Fibroblast of the aortic adventitia (primary cell): ENCODE measurements at regions not wholly inside any gene's neighbourhood (a gene's known extent, or its start where the extent isn't known, plus 50 kb on each side); places are given as distances from the start of the nearest gene placed in this dataset.

Experiments
- DNase-seq: peaks from one replicate; pipeline ENCODE4 v3.0.0-alpha.2; 2010; ENCODE audit warnings: low read depth
- H3K4me3 ChIP-seq: 2 replicates; pipeline ENCODE4 v1.5.1; 2011; ENCODE audit warnings: low read depth, mild to moderate bottlenecking, control low read depth, low read length, moderate library complexity
- TF ChIP-seq, protein P1 (sequence below): IDR thresholded peaks from 2 replicates; pipeline ENCODE4 v1.5.1; 2011; ENCODE audit warnings: mild to moderate bottlenecking, low read length, control low read depth, inconsistent platforms; ENCODE audit not compliant: insufficient read depth

DNA sequence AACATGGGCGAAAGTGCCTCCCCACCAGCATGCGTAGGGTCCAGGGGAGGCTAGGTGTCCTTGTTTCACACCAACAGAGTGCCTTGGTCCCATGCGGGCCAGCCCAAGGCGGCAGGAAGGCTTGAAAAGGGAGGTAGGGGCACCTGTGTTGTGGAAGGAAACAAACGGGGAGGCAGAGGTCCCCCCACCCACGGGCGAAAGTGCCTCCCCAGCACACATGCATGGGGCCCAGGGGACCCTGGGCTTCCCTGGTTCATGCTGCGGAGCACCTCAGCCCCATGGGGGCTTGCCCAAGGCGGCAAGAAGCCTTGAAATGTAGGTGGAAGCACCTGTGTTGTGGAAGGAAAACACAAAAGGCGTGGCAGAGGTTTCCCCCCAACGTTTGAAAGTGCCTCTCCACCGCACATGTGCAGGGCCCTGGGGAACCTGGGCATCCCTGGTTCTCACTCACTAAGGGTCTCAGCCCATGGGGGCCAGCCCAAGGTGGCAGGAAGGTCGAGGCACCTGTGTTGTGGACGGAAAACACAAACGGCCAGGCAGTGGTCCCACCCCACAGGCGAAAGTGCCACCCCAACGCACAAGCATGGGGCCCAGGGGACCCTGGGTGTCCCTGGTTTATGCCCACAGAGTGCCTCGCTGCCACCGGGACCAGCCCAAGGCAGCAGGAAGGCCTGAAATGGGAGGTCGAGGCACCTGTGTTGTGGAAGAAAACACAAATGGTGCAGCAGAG lies 374.7 kb downstream of the ALG10 start:
- TF ChIP-seq, protein P1, sequence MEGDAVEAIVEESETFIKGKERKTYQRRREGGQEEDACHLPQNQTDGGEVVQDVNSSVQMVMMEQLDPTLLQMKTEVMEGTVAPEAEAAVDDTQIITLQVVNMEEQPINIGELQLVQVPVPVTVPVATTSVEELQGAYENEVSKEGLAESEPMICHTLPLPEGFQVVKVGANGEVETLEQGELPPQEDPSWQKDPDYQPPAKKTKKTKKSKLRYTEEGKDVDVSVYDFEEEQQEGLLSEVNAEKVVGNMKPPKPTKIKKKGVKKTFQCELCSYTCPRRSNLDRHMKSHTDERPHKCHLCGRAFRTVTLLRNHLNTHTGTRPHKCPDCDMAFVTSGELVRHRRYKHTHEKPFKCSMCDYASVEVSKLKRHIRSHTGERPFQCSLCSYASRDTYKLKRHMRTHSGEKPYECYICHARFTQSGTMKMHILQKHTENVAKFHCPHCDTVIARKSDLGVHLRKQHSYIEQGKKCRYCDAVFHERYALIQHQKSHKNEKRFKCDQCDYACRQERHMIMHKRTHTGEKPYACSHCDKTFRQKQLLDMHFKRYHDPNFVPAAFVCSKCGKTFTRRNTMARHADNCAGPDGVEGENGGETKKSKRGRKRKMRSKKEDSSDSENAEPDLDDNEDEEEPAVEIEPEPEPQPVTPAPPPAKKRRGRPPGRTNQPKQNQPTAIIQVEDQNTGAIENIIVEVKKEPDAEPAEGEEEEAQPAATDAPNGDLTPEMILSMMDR: no peak
- DNase-seq: no peak
- H3K4me3 ChIP-seq: no peak overlapping the region

GRCh38 chr12:34397591-34398365 lies 375.5 kb downstream of the ALG10 start:
- no peak overlapping the region for H3K4me3 ChIP-seq
- DNase-seq: no peak
- TF ChIP-seq, protein P1: no peak

DNA sequence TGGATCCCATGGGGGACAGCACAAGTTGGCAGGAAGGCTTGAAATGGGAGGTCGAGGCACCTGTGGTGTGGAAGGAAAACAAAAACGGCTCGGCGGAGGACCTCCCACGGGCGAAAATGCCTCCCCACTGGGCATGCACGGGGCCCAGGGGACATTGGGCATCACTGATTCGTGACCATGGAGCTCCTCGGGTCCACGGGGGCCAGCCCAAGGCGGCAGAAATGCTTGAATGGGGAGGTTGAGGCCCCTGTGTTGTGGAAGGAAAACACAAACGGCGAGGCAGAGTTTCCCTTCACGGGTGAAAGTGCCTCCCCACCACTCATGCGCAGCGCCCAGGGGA lies 376.0 kb downstream of the ALG10 start:
- TF ChIP-seq, protein P1: no peak
- no peak overlapping the region for H3K4me3 ChIP-seq
- DNase-seq: no peak

DNA sequence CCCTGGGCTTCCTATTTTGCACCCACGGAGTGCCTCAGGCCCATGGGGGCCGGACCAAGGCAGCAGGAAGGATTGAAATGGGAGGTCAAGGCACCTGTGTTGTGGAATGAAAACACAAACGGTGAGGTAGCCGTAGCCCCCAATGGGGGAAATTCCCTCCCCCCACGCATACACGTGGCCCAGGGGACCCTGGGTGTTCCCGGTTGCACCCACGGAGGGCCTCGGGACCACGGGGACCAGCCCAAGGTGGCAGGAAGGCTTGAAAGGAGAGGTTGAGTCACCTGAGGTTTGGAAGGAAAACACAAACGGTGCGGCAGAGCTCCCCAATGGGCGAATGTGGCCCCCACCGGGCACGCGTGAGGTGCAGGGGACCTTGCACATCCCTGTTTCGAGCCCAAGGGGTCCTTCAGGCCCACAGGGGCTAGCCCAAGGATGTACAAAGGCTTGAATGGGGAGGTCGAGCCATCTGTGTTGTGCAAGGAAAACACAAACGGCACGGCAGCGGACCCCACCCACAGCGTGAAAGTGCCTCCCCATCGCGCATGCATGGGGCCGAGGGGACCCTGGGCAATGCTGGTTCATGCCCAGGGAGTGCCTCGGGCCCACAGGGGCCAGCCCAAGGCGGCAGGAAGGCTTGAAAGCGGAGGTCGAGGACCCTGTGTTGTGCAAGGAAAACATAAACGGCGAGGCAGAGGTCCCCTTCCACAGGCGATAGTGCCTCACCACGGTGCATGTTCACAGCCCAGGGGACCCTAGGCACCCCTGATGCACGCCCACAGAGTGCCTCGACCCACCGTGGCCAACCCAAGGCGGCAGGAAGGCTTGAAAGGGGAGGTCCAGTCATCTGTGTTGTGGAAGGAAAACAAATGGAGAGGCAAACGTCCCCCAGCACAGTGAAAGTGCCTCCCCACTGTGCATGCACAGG lies 376.7 kb downstream of the ALG10 start:
- DNase-seq: no peak
- no peak overlapping the region for H3K4me3 ChIP-seq
- TF ChIP-seq, protein P1: no peak

DNA sequence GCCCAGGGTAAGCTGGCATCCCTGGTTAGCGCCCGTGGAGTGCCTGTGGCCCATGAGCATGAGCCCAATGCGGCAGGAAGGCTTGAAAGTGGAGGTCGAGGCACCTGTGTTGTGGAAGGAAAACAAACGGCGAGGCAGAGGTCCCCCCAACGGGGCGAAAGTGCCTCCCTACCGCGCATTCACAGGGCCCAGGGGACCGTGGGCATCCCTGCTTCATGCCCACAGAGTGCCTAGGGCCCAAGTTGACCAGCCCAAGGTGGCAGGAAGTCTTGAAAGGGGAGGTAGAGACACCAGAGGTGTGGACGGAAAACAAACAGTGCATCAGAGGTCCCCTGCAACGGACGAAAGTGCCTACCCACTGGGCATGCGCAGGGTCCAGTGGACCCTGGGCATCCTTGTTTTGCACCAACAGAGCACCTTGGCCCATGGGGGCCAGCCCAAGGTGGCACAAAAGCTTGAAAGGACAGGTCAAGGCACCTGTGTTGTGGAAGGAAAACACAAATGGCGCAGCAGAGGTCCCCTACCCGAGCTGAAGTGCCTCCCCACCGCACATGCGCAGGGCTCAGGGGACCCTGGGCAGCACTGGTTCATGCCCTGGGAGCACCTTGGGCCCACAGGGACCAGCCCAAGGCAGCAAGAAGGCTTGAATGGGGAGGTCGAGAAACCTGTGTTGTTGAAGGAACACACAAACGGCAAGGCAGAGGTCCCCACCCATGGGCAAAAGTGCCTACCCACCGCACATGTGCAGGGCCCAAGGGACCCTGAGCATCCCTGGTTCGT lies 377.5 kb downstream of the ALG10 start:
- H3K4me3 ChIP-seq: no peak overlapping the region
- no peak for DNase-seq
- TF ChIP-seq, protein P1: no peak

GRCh38 chr12:34400411-34400881 lies 378.1 kb downstream of the ALG10 start:
- TF ChIP-seq, protein P1: no peak
- no peak for DNase-seq
- H3K4me3 ChIP-seq: no peak overlapping the region
